Left kidney (tissue), 1 donor: ENCODE measurements at regions not wholly inside any gene's neighbourhood (a gene's known extent, or its start where the extent isn't known, plus 50 kb on each side); places are given as distances from the start of the nearest gene placed in this dataset.

Source experiments
- DNase-seq: peaks from one replicate; pipeline ENCODE4 v3.0.0-alpha.2; 2013

DNA sequence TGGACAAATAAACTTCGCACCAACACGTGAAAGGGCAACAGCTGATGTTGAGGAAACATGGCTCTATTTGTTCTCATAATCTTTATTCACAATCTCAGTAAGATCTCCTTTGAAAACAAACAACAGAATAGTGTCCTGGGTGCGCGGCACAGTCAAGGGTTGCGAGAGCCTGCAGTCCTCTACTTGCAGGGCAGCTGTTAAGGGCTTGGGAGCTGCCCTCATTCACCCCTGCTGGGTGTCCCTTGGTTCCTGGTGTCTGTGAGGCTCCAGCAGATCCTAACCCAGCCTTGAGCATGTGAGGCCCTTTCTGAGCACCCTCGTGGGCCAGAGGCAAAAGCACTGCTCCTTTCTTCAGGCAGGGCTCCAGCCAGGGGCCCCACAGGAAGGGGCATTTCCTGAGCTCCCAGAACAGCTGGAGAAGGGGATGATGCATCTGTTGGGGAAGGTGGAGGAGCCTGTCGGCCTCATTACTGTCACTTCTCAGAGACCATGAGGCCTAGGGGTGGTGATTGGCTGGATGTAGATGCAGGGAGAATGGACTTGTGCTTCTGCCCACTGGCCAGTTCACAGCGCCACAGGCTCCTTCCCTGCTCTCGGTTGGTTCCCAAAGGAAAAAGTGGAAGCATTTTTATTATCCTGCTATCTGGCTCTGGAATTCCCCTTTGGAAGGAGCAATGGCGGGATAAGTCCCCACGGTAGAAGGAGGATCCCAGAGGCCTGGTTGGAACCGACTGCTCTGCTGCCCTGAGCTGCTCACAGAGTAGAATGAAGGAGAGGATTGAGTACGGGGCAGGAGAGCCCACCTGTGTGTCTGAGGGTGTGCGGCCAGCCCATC, 51.9 kb upstream of the KLF13 start:
- no peak for DNase-seq

DNA sequence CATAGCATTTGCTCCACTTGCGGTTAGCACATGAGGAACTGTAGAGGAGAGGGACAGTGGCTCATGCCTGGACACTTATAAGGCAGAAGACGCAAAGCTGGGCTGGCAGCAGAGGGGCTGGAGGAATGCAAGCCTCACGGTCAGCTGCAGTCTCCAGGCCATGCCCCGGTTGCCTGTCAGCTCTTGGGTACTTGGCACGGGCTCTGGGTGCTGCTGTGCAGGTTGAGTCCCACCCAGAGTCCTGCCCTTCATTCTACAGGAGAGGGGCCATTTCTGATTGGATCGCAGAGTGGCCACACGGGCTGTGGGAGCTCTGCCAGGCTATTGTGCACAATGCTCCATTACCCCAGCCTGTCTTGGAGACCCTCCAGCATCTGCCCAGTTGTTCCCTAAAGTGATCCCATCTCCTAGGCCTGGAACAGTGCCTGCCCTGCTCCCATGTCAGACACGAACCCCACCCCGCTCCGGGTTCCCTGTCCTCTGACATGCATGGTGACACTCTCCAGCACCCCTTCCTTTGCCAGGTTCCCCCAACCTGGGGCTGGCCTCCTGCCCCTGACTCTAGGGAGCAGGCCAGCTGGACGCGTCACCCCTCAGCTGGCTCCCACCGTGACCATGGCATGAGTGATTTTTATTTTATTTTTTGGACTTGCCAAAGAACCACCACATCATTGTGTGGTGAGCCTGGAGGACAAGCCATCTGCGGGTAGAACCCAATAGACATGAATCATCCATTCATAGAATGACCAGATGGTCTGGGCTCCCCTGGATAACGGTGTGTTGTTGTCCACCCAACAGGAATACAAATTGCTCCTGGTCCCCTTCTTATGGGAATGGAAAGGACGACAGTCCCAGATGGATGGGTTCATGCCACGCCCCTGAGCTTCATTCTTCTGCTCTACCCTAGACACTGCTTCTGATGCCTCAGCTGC, 51.0 kb upstream of the KLF13 start:
- DNase-seq = no peak

DNA sequence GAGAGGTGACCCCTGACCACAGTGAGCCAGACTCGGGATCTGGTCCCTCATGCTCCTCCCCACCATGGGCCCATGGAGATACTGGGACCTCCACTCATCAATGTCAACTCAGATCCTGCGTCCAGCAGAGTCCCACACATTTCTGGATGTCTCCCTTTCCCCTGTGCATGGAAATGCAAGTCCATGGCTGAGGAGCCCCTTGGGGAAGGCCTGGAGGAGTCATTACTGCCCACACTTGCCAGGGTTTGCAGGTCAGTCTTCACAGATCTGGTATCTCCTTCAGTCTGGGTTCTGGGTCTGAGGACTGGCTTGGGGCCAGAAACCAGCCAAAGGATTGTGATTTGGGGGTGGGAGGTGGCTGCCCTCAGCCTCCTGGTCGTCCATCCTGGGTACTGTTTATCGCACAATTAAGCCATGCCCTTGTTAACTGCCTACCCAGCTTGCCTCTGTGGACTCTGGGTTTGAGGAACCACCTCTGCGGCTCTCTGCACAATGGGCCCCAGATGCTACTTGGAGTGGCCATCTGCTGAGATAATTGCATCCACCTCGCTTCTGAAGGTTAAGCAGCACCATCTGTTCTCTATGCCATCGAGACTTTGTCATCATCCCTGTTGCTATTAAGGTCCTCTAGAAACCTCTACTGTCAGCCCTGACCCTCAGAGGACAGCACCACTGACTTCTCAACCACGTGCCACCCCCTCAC, 49.9 kb upstream of the KLF13 start:
- DNase-seq = no peak
